IPS DF 6.9 (cell line): ENCODE measurements at regions not wholly inside any gene's neighbourhood (a gene's known extent, or its start where the extent isn't known, plus 50 kb on each side); places are given as distances from the start of the nearest gene placed in this dataset.
"Not testable (repeated sequence)": the region's sequence is repeated elsewhere in the genome, so short reads cannot be mapped to it uniquely, and the experiment has no call there.

ENCODE experiments used
- DNase-seq: peaks from one replicate; pipeline ENCODE4 v3.0.0-alpha.2; 2013; ENCODE audit warnings: low read depth, low spot score
- H3K27ac ChIP-seq: one replicate; pipeline ENCODE4 v1.5.1; 2013; ENCODE audit warnings: low read length, control low read depth
- H3K27me3 ChIP-seq: 2 replicates; pipeline ENCODE4 v1.6.1; 2013; ENCODE audit warnings: mild to moderate bottlenecking, low read length; ENCODE audit not compliant: control insufficient read depth, insufficient read depth
- H3K36me3 ChIP-seq: 2 replicates; pipeline ENCODE4 v1.6.1; 2013; ENCODE audit warnings: low read length; ENCODE audit not compliant: control insufficient read depth, insufficient read depth
- H3K4me1 ChIP-seq: 2 replicates; pipeline ENCODE4 v1.6.1; 2013; ENCODE audit warnings: low read length; ENCODE audit not compliant: control insufficient read depth, insufficient read depth
- H3K4me3 ChIP-seq: 2 replicates; pipeline ENCODE4 v1.5.1; 2013; ENCODE audit warnings: mild to moderate bottlenecking, low read length
- H3K9me3 ChIP-seq: 2 replicates; pipeline ENCODE4 v1.6.1; 2013; ENCODE audit warnings: low read length, inconsistent platforms; ENCODE audit not compliant: control insufficient read depth, insufficient read depth
- WGBS: extraction: QIAGEN DNeasy Blood & Tissue Kit; methylation state at CpG from one replicate; pipeline ENCODE4 v1.1.7; 2013; ENCODE audit warnings: mixed read lengths, missing lambda C conversion rate; ENCODE audit not compliant: insufficient read length, insufficient coverage; 5-methylcytosine and 5-hydroxymethylcytosine counted together

DNA sequence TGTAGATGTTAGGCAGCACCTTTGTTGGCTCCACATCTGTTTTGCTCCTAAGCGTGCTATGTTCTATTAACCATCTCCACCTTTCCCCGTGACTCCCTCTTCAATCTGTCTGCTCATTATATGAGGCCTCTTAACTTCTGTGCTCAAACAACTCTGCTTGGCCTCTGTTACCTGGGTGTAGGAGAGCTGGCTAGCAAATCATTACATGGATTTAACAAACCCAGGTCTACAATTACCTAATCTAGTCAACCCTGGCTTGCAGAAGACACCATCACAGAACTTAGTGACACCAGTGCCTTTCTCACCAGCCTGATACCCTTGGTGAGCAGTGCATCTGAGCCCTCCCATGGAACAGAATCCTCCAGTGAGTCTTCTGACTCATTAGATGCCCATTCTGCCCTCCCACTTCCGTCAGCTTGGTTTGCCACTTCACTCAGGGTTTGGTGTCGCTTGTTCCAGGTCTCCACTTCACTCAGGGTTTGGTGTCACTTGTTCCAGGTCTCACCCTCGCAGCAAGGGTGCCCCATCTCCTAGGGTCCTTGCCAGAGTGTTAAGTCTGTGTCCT lies 92.0 kb upstream of the KIF26B start:
- H3K27me3 ChIP-seq = no peaks in the 10 kb centered on the region
- H3K9me3 ChIP-seq = no peaks in the 10 kb centered on the region
- no peak overlapping the region for H3K27ac ChIP-seq
- WGBS = no CpG with 5 or more reads among the region's 5 CpGs
- H3K4me1 ChIP-seq = no peaks in the 10 kb centered on the region
- no peaks in the 10 kb centered on the region; the same call in 1 of the 2 replicates for H3K36me3 ChIP-seq
- H3K4me3 ChIP-seq = no peak overlapping the region
- DNase-seq = no peak

DNA sequence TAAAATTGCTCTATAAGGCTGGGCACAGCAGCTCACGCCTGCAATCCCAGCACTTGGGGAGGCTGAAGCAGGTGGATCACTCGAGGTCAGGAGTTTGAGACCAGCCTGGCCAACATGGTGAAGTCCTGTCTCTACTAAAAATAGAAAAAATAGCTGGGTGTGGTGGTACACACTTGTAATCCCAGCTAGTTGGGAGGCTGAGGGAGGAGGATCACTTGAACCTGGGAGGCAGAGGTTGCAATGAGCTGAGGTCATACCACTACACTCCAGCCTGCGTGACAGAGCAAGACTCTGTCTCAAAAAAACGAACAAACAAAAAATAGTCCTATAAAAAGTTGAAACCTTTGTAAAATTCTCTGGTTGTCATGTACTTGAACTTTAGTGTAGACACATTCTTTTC lies 93.0 kb upstream of the KIF26B start:
- not testable (repeated sequence) for DNase-seq, H3K36me3 ChIP-seq, H3K27ac ChIP-seq, H3K4me1 ChIP-seq, H3K4me3 ChIP-seq, H3K9me3 ChIP-seq, H3K27me3 ChIP-seq
- WGBS = no CpG with 5 or more reads among the region's 4 CpGs

DNA sequence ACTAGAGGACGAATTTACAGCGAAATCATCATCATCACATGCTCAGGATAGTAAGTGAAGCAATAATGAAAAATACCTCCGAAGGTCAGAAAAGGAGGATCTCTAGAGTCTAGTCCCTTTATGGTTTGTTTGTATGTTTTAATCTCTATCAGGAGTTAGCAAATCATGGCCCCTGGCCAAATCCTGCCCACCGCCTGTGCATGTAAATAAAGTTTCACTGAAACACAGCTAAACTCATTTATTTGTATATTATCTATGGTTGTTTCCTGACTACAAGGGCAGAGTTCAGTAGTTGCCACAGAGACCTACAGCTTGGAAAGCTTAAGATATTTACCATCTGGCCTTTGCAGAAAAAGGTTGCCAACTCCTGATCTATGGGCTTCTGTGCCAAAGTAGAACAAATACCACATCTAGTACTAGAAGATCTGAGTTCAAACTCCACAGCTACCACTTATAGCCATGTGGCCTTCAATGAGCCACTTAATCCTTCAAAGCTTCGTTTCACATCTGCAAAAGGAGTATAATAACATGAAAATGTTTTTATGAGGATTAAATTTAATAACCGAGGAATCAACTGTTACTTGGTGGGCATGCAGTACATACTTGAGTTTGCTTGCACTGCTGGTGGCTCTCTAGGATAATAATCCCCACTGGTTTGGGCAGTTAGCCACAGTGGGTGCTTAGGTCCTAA lies 94.0 kb upstream of the KIF26B start:
- WGBS = no CpG with 5 or more reads among the region's 6 CpGs
- Histone ChIP-seq H3K4me1 (no peaks in the 10 kb centered on the region), H3K4me3 (no peak overlapping the region), H3K27ac (no peak overlapping the region), H3K27me3 (no peaks in the 10 kb centered on the region), H3K9me3 (no peaks in the 10 kb centered on the region), H3K36me3 (no peaks in the 10 kb centered on the region; the same call in 1 of the 2 replicates)
- no peak for DNase-seq

DNA sequence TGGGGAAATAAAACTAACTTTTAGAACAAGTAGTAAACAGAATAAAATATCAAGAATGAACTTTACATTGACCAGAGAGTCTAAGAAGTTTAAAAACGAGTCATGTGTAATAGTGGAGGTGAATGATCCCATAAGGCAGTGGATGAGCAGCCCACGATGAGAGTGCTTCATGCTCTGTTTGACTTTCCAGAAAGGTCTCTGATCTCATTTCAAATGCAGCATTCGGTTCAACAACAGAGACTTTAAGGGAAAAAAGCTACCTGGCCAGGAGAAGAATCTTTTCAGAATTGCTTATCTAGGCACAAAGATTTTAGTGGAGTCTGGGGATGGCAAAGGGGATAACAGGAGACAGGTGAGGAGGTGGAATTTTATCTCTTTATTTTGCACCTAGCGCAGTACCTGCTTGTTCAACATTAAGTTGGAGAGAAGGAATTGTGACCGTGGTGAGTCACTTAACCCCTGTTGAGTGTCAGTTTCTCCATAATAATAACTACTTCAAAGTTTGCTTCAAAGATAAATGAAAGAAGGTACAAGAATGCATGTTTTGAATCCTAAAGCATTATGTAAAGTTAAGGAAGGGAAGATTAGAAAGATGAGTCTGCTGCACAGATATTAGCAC lies 94.9 kb upstream of the KIF26B start:
- Histone ChIP-seq H3K27me3 (no peaks in the 10 kb centered on the region), H3K9me3 (no peaks in the 10 kb centered on the region), H3K4me1 (no peaks in the 10 kb centered on the region), H3K4me3 (no peak overlapping the region), H3K27ac (no peak overlapping the region), H3K36me3 (no peaks in the 10 kb centered on the region; the same call in 1 of the 2 replicates)
- DNase-seq = no peak
- no CpG with 5 or more reads among the region's 5 CpGs for WGBS

DNA sequence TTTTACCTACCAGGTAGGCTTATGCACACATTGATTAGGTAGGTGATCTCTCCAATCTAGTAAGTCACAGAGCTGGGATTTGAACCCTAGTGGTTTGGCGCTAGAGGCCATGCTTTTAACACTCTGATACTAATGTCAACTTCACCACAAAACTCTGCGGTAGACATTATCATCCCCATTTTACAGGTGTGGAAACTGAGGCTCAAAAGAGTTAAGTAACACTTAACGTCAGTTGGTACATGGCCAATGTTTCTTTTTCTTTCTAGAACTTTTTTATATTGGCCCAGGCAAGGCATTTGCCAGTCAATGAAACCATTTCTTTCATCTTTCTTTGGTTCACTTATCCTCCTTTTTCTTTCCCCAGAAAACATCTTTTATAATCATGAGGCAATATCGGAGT lies 95.9 kb upstream of the KIF26B start:
- WGBS = no CpG with 5 or more reads among the region's 4 CpGs
- no peak overlapping the region for H3K27ac ChIP-seq
- no peak for DNase-seq
- no peaks in the 10 kb centered on the region; the same call in 1 of the 2 replicates for H3K36me3 ChIP-seq
- H3K4me1 ChIP-seq = no peaks in the 10 kb centered on the region
- H3K9me3 ChIP-seq = no peaks in the 10 kb centered on the region
- H3K27me3 ChIP-seq = no peaks in the 10 kb centered on the region
- H3K4me3 ChIP-seq = no peak overlapping the region

DNA sequence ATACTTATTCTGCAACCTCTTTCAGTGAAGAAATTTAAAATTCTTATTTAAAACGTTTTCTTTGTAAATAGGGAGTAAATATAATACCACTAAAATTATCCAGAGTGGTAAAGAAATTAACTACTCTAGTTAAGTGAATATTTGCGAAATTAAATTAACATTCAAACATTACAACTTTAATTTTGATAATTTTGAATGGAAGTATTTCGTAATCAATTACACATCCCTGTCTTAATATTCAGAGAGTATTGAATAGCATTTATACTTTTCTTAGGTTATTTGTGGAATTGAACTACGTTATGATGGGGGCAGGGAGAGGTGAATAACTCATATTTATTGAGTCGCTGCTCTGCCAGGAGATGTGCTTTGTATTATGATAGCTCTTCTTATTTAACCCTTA lies 96.3 kb upstream of the KIF26B start:
- H3K4me3 ChIP-seq = no peak overlapping the region
- H3K27me3 ChIP-seq = no peaks in the 10 kb centered on the region
- H3K9me3 ChIP-seq = no peaks in the 10 kb centered on the region
- peaks cover 2% of the 10 kb centered on the region; the same call in 1 of the 2 replicates for H3K4me1 ChIP-seq
- no peaks in the 10 kb centered on the region; the same call in 1 of the 2 replicates for H3K36me3 ChIP-seq
- no CpG with 5 or more reads among the region's 5 CpGs for WGBS
- no peak overlapping the region for H3K27ac ChIP-seq
- DNase-seq = no peak

DNA sequence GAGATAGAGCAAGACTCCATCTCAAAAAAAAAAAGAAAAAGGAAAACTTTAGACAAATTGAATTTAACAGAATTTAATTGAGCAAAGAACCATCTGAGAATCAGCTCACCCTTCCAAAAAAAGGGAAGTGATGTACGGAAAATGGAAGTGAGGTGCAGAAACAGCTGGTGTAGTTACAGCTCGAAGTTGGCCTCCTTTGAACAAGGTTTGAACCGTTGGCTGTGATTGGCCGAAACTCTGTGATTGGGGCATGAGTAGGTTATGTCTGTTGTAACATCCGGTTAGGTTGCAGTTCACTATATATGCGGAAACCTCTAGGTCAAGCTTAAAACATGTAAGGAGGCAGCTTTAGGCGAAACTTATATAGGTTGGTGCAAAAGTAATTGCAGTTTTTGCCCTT lies 97.9 kb upstream of the KIF26B start:
- Histone ChIP-seq H3K4me1 (peaks cover 5% of the 10 kb centered on the region; the same call in 1 of the 2 replicates), H3K4me3 (no peak overlapping the region), H3K27ac (no peak overlapping the region), H3K9me3 (no peaks in the 10 kb centered on the region), H3K36me3 (no peaks in the 10 kb centered on the region), H3K27me3 (no peaks in the 10 kb centered on the region)
- no CpG with 5 or more reads among the region's 7 CpGs for WGBS
- no peak for DNase-seq

DNA sequence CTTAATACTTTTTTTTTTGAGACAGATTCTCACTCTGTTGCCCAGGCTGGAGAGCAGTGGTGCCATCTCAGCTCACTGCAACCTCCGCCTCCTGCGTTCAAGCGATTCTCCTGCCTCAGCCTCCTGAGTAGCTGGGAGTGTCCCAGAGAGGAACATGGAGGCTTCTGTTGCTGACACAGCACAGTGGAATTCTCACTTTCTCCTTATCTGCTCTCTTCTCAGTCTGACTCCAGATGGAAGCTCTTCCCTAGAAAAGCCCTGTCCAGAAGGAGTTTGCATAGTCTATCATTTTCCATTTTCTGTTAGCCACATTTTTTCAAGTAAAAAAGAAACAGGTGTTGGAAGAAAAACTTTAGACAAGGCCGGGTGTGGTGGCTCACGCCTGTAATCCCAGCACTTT lies 98.5 kb upstream of the KIF26B start:
- H3K36me3 ChIP-seq, H3K9me3 ChIP-seq: not testable (repeated sequence)
- WGBS = no CpG with 5 or more reads among the region's 5 CpGs

DNA sequence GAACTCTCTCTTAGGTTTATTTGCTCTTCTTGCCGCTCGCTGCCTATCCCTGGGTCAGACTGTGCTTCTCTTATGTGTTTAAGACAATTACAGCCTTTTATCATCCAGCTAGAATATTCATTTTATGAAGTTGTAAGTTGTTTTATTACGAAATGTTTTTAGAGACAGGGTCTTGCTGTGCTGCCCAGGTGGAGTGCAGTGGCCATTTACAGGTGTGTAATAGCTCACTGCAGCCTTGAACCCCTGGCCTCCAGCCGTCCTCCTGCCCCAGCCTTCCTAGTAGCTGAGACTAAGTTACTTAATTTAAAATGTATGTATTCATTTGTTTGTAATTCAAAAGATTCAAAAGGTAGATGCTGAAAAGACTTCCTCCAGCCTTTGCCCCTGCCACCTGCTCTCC lies 99.0 kb upstream of the KIF26B start:
- DNase-seq = no peak
- no peak overlapping the region for H3K4me3 ChIP-seq
- H3K36me3 ChIP-seq = no peaks in the 10 kb centered on the region
- no peaks in the 10 kb centered on the region for H3K27me3 ChIP-seq
- WGBS = no CpG with 5 or more reads among the region's 4 CpGs
- H3K27ac ChIP-seq = no peak overlapping the region
- peaks cover 5% of the 10 kb centered on the region; the same call in 1 of the 2 replicates for H3K4me1 ChIP-seq
- H3K9me3 ChIP-seq = no peaks in the 10 kb centered on the region

More for the DNA sequence above, 98.5 kb upstream of the KIF26B start:
- not testable (repeated sequence) for H3K4me1 ChIP-seq, H3K4me3 ChIP-seq, DNase-seq, H3K27me3 ChIP-seq, H3K27ac ChIP-seq

DNA sequence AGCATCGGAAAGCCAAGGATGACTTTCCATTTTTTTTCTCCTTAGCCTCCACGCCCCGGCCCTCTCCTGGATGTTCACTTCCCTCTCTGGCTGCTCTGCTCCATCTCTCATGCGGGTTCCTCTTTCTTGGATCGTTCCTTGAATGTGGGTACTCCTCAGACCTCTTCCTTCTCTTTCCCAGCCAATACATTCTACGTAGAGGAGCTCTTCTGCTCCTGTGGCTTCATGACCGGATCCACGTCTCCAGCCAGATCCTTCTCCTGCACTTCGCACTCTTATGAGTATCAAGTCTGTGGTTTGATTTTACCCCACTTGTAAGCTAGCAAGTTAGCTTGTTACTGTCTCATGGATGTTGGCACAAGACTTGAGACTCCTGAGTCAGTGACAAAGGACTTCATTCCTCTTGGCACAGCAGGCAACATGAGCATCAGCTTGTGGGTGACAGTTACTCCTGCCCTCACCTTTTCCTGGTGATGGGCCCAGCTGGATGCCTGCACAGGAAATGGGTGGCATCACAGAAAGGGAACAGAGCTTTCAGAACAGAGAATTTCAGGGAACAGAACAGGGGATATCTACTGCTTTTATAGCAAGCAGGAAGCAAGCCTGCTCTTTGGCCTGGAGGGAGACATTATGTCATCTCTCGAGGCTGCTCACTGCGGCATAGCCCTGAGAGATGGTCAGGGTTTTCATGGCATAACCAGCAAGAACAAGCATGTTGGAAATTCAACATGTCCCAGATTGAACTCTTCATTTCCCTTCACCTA lies 100.1 kb upstream of the KIF26B start:
- H3K36me3 ChIP-seq = no peaks in the 10 kb centered on the region
- peaks cover 5% of the 10 kb centered on the region; the same call in 1 of the 2 replicates for H3K4me1 ChIP-seq
- no peaks in the 10 kb centered on the region for H3K27me3 ChIP-seq
- H3K4me3 ChIP-seq = no peak overlapping the region
- H3K27ac ChIP-seq = no peak overlapping the region
- no peaks in the 10 kb centered on the region for H3K9me3 ChIP-seq
- DNase-seq = no peak
- no CpG with 5 or more reads among the region's 11 CpGs for WGBS
